Caco-2 (cell line): ENCODE measurements at regions not wholly inside any gene's neighbourhood (a gene's known extent, or its start where the extent isn't known, plus 50 kb on each side); places are given as distances from the start of the nearest gene placed in this dataset.

Experiments
- BruUV-seq: library from RNA; stranded (reverse); fragments of 400-500 nt; replicated peaks from 2 replicates; lab custom pipeline; 2021; lab: Mats Ljungman, UMichigan
- CTCF ChIA-PET: fragments of 300-600 bp; sonication (Branson Sonifier 250); formaldehyde crosslinking; loops from one replicate; lab custom pipeline; 2022; ENCODE audit warnings: antibody characterized with exemption; lab: Charles Lee
- POLR2A ChIA-PET: fragments of 300-600 bp; sonication (Branson Sonifier 250); formaldehyde crosslinking; loops from one replicate; lab custom pipeline; 2022; ENCODE audit warnings: antibody characterized with exemption; lab: Charles Lee
- DNase-seq, 2 experiments: peaks; one replicate each; pipeline versions ENCODE4 v3.0.0 to v3.0.0-alpha.2; 2020 to 2022
- H3K27me3 ChIP-seq: replicated peaks from 2 replicates; pipeline ENCODE4 v1.6.0; 2011; ENCODE audit warnings: low read length; ENCODE audit not compliant: control insufficient read depth, insufficient read depth
- H3K36me3 ChIP-seq: 2 replicates; pipeline ENCODE4 v1.5.1; 2011; ENCODE audit warnings: low read length; ENCODE audit not compliant: control insufficient read depth, insufficient read depth
- H3K4me1 ChIP-seq: fragments of 250-450 bp; sonication (Bioruptor Pico); 2 replicates; pipeline ENCODE4 v1.5.1; 2020; ENCODE audit warnings: mild to moderate bottlenecking
- H3K4me3 ChIP-seq: 2 replicates; pipeline ENCODE4 v1.5.1; 2011; ENCODE audit warnings: low read depth, mild to moderate bottlenecking, control low read depth, low read length
- H3K9me3 ChIP-seq: fragments of 250-450 bp; sonication (Bioruptor Pico); 2 replicates; pipeline ENCODE4 v1.5.1; 2020; ENCODE audit warnings: mild to moderate bottlenecking, moderate library complexity
- H3K27ac Mint-ChIP-seq: one replicate; pipeline ENCODE4 v1.8.0; 2022; ENCODE audit warnings: mixed read lengths; ENCODE audit not compliant: unreplicated experiment
- H3K27me3 Mint-ChIP-seq: one replicate; pipeline ENCODE4 v1.8.0; 2022; ENCODE audit warnings: mixed read lengths; ENCODE audit not compliant: insufficient read depth, unreplicated experiment
- H3K36me3 Mint-ChIP-seq: one replicate; pipeline ENCODE4 v1.8.0; 2022; ENCODE audit warnings: mild to moderate bottlenecking, mixed read lengths; ENCODE audit not compliant: insufficient read depth, unreplicated experiment
- H3K4me1 Mint-ChIP-seq: one replicate; pipeline ENCODE4 v1.8.0; 2022; ENCODE audit warnings: low read depth, mixed read lengths; ENCODE audit not compliant: unreplicated experiment
- H3K4me3 Mint-ChIP-seq: one replicate; pipeline ENCODE4 v1.8.0; 2022; ENCODE audit warnings: mild to moderate bottlenecking, moderate library complexity, mixed read lengths; ENCODE audit not compliant: unreplicated experiment
- H3K9me3 Mint-ChIP-seq: one replicate; pipeline ENCODE4 v1.8.0; 2022; ENCODE audit warnings: mixed read lengths; ENCODE audit not compliant: unreplicated experiment
- intact Hi-C: fragments of 100-400 bp; cut with micrococcal nuclease; formaldehyde crosslinking; loops from one replicate; pipeline ENCODE4 v1.10.0; 2022; ENCODE audit not compliant: unreplicated experiment
- TF ChIP-seq, protein P1 (sequence below), 2 experiments: fragments of 200-600 bp in 1 of 2; IDR thresholded peaks; 1 replicate in 1 of 2; 2 replicates in 1 of 2; pipeline versions ENCODE4 v1.5.1 to v1.8.0; 2011 to 2022; ENCODE audit warnings: antibody characterized with exemption in 1 of 2, control low read depth in 1 of 2, inconsistent platforms in 1 of 2, low read depth in 1 of 2, low read length in 1 of 2, mild to moderate bottlenecking in 1 of 2, moderate library complexity in 1 of 2; ENCODE audit not compliant: insufficient read depth in 1 of 2, severe bottlenecking in 1 of 2, unreplicated experiment in 1 of 2

DNA sequence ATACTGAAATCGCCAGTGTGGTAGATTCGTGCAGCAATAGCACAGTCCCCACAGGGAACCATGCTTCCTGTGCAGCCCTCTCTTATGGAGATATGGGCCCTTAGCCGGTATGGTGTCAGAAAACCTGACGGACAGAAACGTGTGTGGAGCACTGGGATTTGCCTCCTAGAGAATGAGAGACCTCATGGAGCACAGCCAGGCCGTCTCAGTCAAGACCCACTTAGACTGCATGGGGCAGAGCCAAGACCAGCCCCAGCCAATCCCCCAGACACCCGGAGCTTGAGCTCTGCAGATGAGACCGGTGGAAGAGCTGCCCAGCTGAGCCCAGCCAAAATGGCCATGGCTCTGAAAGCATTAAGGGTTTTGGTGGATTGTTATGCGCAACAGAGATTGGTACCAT is 163.7 kb downstream of the DLL1 start:
- no peak overlapping the region for H3K4me3 ChIP-seq
- BruUV-seq: no TSS peak
- TF ChIP-seq, protein P1, sequence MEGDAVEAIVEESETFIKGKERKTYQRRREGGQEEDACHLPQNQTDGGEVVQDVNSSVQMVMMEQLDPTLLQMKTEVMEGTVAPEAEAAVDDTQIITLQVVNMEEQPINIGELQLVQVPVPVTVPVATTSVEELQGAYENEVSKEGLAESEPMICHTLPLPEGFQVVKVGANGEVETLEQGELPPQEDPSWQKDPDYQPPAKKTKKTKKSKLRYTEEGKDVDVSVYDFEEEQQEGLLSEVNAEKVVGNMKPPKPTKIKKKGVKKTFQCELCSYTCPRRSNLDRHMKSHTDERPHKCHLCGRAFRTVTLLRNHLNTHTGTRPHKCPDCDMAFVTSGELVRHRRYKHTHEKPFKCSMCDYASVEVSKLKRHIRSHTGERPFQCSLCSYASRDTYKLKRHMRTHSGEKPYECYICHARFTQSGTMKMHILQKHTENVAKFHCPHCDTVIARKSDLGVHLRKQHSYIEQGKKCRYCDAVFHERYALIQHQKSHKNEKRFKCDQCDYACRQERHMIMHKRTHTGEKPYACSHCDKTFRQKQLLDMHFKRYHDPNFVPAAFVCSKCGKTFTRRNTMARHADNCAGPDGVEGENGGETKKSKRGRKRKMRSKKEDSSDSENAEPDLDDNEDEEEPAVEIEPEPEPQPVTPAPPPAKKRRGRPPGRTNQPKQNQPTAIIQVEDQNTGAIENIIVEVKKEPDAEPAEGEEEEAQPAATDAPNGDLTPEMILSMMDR (IDR thresholded peaks at IDR 0.05; ENCODE audit: insufficient read depth in 1 of 2, low read depth in 1 of 2, low read length in 1 of 2, severe bottlenecking in 1 of 2, unreplicated experiment in 1 of 2): no peak
- DNase-seq: no peak
- Mint-ChIP-seq H3K9me3 (peaks cover 5% of the 10 kb centered on the region), H3K27me3 (no peaks in the 10 kb centered on the region), H3K4me3 (no peak overlapping the region), H3K4me1 (peaks cover 6% of the 10 kb centered on the region), H3K27ac (no peak overlapping the region), H3K36me3 (no peaks in the 10 kb centered on the region)
- no peaks in the 10 kb centered on the region for H3K36me3 ChIP-seq
- POLR2A ChIA-PET: no interaction called here
- intact Hi-C loops: no loop called here
- peaks cover 23% of the 10 kb centered on the region for H3K4me1 ChIP-seq
- no peaks in the 10 kb centered on the region for H3K27me3 ChIP-seq
- CTCF ChIA-PET: no interaction called here
- H3K9me3 ChIP-seq: no peaks in the 10 kb centered on the region

DNA sequence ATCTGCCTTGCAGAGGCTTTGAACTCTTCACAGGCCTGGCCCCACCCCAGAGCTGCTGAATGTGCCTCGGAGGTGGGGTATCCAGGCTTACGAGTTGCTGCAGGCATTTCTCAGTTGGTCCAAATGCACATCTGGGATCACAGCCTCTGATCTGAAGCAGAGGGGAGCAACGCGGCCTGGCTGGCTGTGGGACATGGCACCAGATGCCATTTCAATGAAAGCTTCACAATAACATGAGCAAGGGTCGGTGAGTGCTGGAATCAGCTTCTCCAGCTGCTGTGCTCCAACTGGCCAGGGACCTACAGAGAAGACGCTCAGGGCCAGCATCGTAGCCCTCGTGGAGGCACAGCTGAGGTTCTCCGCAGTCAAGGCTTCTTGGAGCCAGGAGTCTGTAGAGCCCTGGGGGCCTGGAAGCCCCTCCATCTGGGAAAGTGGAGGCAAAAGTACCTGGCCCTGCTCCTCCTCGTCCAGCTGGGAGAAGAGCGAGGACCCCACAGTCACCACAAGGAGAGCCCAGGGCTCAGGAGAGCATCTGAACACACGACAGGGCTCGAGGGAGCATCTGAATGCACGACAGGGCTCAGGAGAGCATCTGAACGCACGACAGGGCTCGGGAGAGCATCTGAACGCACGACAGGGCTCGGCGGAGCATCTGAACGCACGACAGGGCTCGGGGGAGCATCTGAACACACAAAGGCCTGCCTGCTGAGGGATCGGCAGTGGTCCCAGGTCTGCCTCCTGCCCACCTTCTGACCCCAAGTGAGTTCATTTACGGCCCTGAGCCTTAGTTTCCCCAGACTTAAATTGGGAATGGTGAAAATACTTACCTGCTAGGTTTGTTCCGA is 165.2 kb downstream of the DLL1 start:
- CTCF ChIA-PET: no interaction called here
- no peaks in the 10 kb centered on the region for H3K36me3 Mint-ChIP-seq
- H3K4me3 Mint-ChIP-seq: no peak overlapping the region
- peaks cover 6% of the 10 kb centered on the region for H3K4me1 Mint-ChIP-seq
- peak overlapping the region; percentile 88 for H3K27ac Mint-ChIP-seq
- H3K4me3 ChIP-seq: no peak overlapping the region
- DNase-seq: no peak
- TF ChIP-seq, protein P1 (IDR thresholded peaks at IDR 0.05; ENCODE audit: insufficient read depth in 1 of 2, low read depth in 1 of 2, low read length in 1 of 2, severe bottlenecking in 1 of 2, unreplicated experiment in 1 of 2): no peak
- TSS peak; percentile 95 for BruUV-seq
- H3K27me3 Mint-ChIP-seq: no peaks in the 10 kb centered on the region
- peaks cover 18% of the 10 kb centered on the region for H3K9me3 Mint-ChIP-seq
- POLR2A ChIA-PET: no interaction called here
- H3K4me1 ChIP-seq: peaks cover 23% of the 10 kb centered on the region
- intact Hi-C loops: no loop called here
- no peaks in the 10 kb centered on the region for H3K27me3 ChIP-seq
- H3K9me3 ChIP-seq: peaks cover 12% of the 10 kb centered on the region
- H3K36me3 ChIP-seq: no peaks in the 10 kb centered on the region

- Histone ChIP-seq H3K9me3 (peaks cover 18% of the 10 kb centered on the region), H3K36me3 (no peaks in the 10 kb centered on the region), H3K27me3 (no peaks in the 10 kb centered on the region), H3K4me1 (peaks cover 23% of the 10 kb centered on the region), H3K4me3 (no peak overlapping the region)
- ChIA-PET POLR2A (no interaction called here), CTCF (interaction anchor here (0.7 kb wide), 1 partner anchor 293 kb away, joined by 4 read pairs; no protein-coding TSS in a partner anchor)
- peak; percentile 77 to 78 for DNase-seq
- intact Hi-C loops: no loop called here
- TF ChIP-seq, protein P1 (IDR thresholded peaks at IDR 0.05; ENCODE audit: insufficient read depth in 1 of 2, low read depth in 1 of 2, low read length in 1 of 2, severe bottlenecking in 1 of 2, unreplicated experiment in 1 of 2): no peak
- Mint-ChIP-seq H3K4me3 (no peak overlapping the region), H3K27me3 (no peaks in the 10 kb centered on the region), H3K36me3 (no peaks in the 10 kb centered on the region), H3K4me1 (peaks cover 6% of the 10 kb centered on the region), H3K27ac (peak overlapping the region; percentile 88), H3K9me3 (peaks cover 25% of the 10 kb centered on the region)
- BruUV-seq: no TSS peak
Measured at GRCh38 chr6:170124836-170125235, 166.0 kb downstream of the DLL1 start.
